MM.1S (cell line): ENCODE measurements at regions not wholly inside any gene's neighbourhood (a gene's known extent, or its start where the extent isn't known, plus 50 kb on each side); places are given as distances from the start of the nearest gene placed in this dataset.

Experiments
- DNase-seq: peaks from one replicate; pipeline ENCODE4 v3.0.0-alpha.2; 2015
- H2AFZ ChIP-seq: fragments of 300-600 bp; sonication (generic); 2 replicates; pipeline ENCODE4 v1.6.0; 2016; ENCODE audit warnings: antibody characterized with exemption, low read length
- H3F3A ChIP-seq: fragments of 300-600 bp; sonication (generic); 2 replicates; pipeline ENCODE4 v1.6.1; 2016; ENCODE audit warnings: mild to moderate bottlenecking, antibody characterized with exemption, low read length, moderate library complexity, mixed read lengths; ENCODE audit not compliant: insufficient read depth
- H3K27ac ChIP-seq: fragments of 300-600 bp; sonication (generic); 2 replicates; pipeline ENCODE4 v1.5.1; 2016; ENCODE audit warnings: mild to moderate bottlenecking, low read length
- H3K27me3 ChIP-seq: fragments of 300-600 bp; sonication (generic); replicated peaks from 2 replicates; pipeline ENCODE4 v1.6.0; 2016; ENCODE audit warnings: low read length; ENCODE audit not compliant: insufficient read depth
- H3K36me3 ChIP-seq: fragments of 300-600 bp; sonication (generic); replicated peaks from 2 replicates; pipeline ENCODE4 v1.6.1; 2016; ENCODE audit warnings: mild to moderate bottlenecking, low read length, mixed read lengths; ENCODE audit not compliant: insufficient read depth
- H3K4me1 ChIP-seq: fragments of 300-600 bp; sonication (generic); 2 replicates; pipeline ENCODE4 v1.6.1; 2016; ENCODE audit warnings: low read length, mixed read lengths
- H3K4me2 ChIP-seq: fragments of 300-600 bp; sonication (generic); 2 replicates; pipeline ENCODE4 v1.6.0; 2016; ENCODE audit warnings: low read depth, low read length
- H3K4me3 ChIP-seq: fragments of 300-600 bp; sonication (generic); 2 replicates; pipeline ENCODE4 v1.5.1; 2016; ENCODE audit warnings: low read length, mixed read lengths
- H3K79me2 ChIP-seq: fragments of 300-600 bp; sonication (generic); 2 replicates; pipeline ENCODE4 v1.6.1; 2016; ENCODE audit warnings: mixed run types, low read length, mixed read lengths
- H3K9ac ChIP-seq: fragments of 300-600 bp; sonication (generic); 2 replicates; pipeline ENCODE4 v1.6.1; 2016; ENCODE audit warnings: low read length, mixed read lengths
- H3K9me2 ChIP-seq: fragments of 300-600 bp; sonication (generic); replicated peaks from 2 replicates; pipeline ENCODE4 v1.6.1; 2016; ENCODE audit warnings: mild to moderate bottlenecking, low read length, mixed read lengths; ENCODE audit not compliant: insufficient read depth
- H3K9me3 ChIP-seq: fragments of 300-600 bp; sonication (generic); replicated peaks from 2 replicates; pipeline ENCODE4 v1.6.1; 2016; ENCODE audit warnings: mild to moderate bottlenecking, low read length, mixed read lengths; ENCODE audit not compliant: insufficient read depth
- H4K20me1 ChIP-seq: fragments of 300-600 bp; sonication (generic); 2 replicates; pipeline ENCODE4 v1.6.1; 2016; ENCODE audit warnings: mild to moderate bottlenecking, low read length, moderate library complexity, mixed read lengths; ENCODE audit not compliant: insufficient read depth
- EZH2 ChIP-seq: fragments of 300-600 bp; sonication (generic); optimal IDR thresholded peaks from 2 replicates; pipeline ENCODE3; 2017; ENCODE audit warnings: low read depth, mild to moderate bottlenecking, antibody characterized with exemption, low read length, mixed read lengths
- EZH2phosphoT487 ChIP-seq: fragments of 300-600 bp; sonication (generic); IDR thresholded peaks from 2 replicates; pipeline ENCODE4 v1.6.1; 2018; ENCODE audit warnings: antibody characterized with exemption, low read length
- TF ChIP-seq, protein P1 (sequence below): fragments of 300-600 bp; sonication (generic); IDR thresholded peaks from 2 replicates; pipeline ENCODE4 v1.5.1; 2016; ENCODE audit warnings: antibody characterized with exemption, low read length, mixed read lengths

- Histone ChIP-seq H4K20me1 (no peaks in the 10 kb centered on the region), H3K4me3 (no peak overlapping the region), H2AFZ (no peak overlapping the region), H3K27ac (no peak overlapping the region), H3K4me2 (no peak overlapping the region), H3K9ac (no peak overlapping the region), H3K4me1 (no peaks in the 10 kb centered on the region), H3K9me2 (no peaks in the 10 kb centered on the region), H3K9me3 (no peaks in the 10 kb centered on the region), H3K36me3 (no peaks in the 10 kb centered on the region), H3K79me2 (no peaks in the 10 kb centered on the region), H3F3A (no peaks in the 10 kb centered on the region), H3K27me3 (no peaks in the 10 kb centered on the region)
- TF ChIP-seq, protein P1, sequence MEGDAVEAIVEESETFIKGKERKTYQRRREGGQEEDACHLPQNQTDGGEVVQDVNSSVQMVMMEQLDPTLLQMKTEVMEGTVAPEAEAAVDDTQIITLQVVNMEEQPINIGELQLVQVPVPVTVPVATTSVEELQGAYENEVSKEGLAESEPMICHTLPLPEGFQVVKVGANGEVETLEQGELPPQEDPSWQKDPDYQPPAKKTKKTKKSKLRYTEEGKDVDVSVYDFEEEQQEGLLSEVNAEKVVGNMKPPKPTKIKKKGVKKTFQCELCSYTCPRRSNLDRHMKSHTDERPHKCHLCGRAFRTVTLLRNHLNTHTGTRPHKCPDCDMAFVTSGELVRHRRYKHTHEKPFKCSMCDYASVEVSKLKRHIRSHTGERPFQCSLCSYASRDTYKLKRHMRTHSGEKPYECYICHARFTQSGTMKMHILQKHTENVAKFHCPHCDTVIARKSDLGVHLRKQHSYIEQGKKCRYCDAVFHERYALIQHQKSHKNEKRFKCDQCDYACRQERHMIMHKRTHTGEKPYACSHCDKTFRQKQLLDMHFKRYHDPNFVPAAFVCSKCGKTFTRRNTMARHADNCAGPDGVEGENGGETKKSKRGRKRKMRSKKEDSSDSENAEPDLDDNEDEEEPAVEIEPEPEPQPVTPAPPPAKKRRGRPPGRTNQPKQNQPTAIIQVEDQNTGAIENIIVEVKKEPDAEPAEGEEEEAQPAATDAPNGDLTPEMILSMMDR = no peak
- TF ChIP-seq EZH2 (no peak), EZH2phosphoT487 (no peak)
- no peak for DNase-seq
Measured at GRCh38 chr2:116211719-116212118, 1602.8 kb upstream of the DDX18 start.

DNA sequence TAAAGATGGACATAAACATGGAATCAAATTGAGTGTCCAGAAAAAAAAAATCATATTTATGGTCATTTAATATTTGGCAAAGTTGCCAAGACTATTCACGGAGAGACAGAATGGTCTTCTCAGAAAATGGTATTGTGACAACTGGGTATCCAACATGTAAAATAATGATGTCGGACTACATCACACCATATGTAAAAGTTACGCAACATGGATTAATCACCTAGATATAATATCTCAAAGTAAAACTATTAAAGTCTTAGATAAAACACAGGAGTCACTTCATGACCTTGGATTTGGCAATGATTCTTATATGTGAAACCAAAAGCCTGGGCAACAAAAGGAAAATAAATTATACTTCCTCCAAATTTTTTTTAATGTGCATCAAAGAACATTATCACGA lies 1591.7 kb upstream of the DDX18 start:
- no peaks in the 10 kb centered on the region for H3K9me3 ChIP-seq
- no peaks in the 10 kb centered on the region for H3K27me3 ChIP-seq
- H3K9ac ChIP-seq = no peak overlapping the region
- 0 out of 2 replicates have a peak, but pooled peaks cover 2% of the 10 kb centered on the region for H3K9me2 ChIP-seq
- DNase-seq = no peak
- no peaks in the 10 kb centered on the region for H4K20me1 ChIP-seq
- no peaks in the 10 kb centered on the region for H3F3A ChIP-seq
- H3K36me3 ChIP-seq = no peaks in the 10 kb centered on the region
- H3K27ac ChIP-seq = no peak overlapping the region
- H3K4me3 ChIP-seq = no peak overlapping the region
- H3K4me1 ChIP-seq = no peaks in the 10 kb centered on the region
- H3K79me2 ChIP-seq = no peaks in the 10 kb centered on the region
- no peak overlapping the region for H2AFZ ChIP-seq
- no peak overlapping the region for H3K4me2 ChIP-seq
- TF ChIP-seq EZH2 = no peak
- no peak for TF ChIP-seq EZH2phosphoT487
- TF ChIP-seq, protein P1 = no peak

DNA sequence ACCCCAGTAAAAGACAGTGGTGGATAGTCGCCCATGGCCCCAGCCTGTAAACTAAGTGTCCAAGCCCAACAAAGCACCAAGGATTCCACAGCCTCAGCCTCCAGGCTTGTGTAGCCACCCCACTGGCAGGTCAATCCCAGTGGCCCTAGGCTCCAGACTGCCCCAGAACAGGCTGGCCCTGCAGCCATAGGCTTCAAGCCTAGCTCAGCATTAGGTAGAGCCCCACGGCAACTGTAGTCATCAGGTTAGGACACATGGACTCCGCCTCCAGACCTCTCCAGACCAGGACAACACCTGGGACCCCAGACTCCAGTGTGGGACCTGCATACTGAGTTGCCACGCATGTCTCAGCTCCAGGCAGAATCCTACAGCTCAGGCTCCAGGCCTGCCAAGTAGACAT lies 1590.6 kb upstream of the DDX18 start:
- Histone ChIP-seq H3K36me3 (no peaks in the 10 kb centered on the region), H3K9me2 (0 out of 2 replicates have a peak, but pooled peaks cover 2% of the 10 kb centered on the region), H3F3A (no peaks in the 10 kb centered on the region), H3K4me2 (no peak overlapping the region), H3K4me3 (no peak overlapping the region), H2AFZ (no peak overlapping the region), H3K9ac (no peak overlapping the region), H3K9me3 (no peaks in the 10 kb centered on the region), H4K20me1 (no peaks in the 10 kb centered on the region), H3K27me3 (no peaks in the 10 kb centered on the region), H3K27ac (no peak overlapping the region), H3K79me2 (no peaks in the 10 kb centered on the region), H3K4me1 (no peaks in the 10 kb centered on the region)
- DNase-seq = no peak
- TF ChIP-seq EZH2 (no peak), EZH2phosphoT487 (no peak)
- TF ChIP-seq, protein P1 = no peak
